HepG2 (cell line): ENCODE measurements at regions not wholly inside any gene's neighbourhood (a gene's known extent, or its start where the extent isn't known, plus 50 kb on each side); places are given as distances from the start of the nearest gene placed in this dataset.

Experiments
- ATAC-seq: fragments of 200-7000 bp; cut with Tn5 transposase; 3 replicates; pipeline ENCODE4 v1.9.1; 2020; ENCODE audit warnings: mild to moderate bottlenecking, moderate library complexity
- BruUV-seq: library from RNA; stranded (reverse); fragments of 400-500 nt; replicated peaks from 2 replicates; lab custom pipeline; 2021; lab: Mats Ljungman, UMichigan
- CTCF ChIA-PET: fragments of 300-600 bp; formaldehyde crosslinking; extraction: SDS; loops from one replicate; lab custom pipeline; 2021; ENCODE audit warnings: low total read pairs, inconsistent platforms, low intra/inter-chr PET ratio; lab: Yijun Ruan, JAX
- POLR2A ChIA-PET: fragments of 350-600 bp; sonication (Branson Sonifier 250); formaldehyde crosslinking; loops from one replicate; lab custom pipeline; 2020; ENCODE audit warnings: antibody characterized with exemption, inconsistent platforms; lab: Yijun Ruan, JAX
- DNase-seq: peaks from one replicate; pipeline ENCODE4 v3.0.0-alpha.2; 2015; ENCODE audit warnings: low spot score
- FAIRE-seq: peaks from 3 replicates; lab custom pipeline; 2011; peaks lifted over from hg19 to GRCh38; lab: Jason Lieb, UNC
- H2AFZ ChIP-seq: one replicate; pipeline ENCODE4 v1.6.1; 2011; ENCODE audit warnings: low read length, inconsistent platforms
- H3K27ac ChIP-seq: fragments of 300-600 bp; 3 replicates; pipeline ENCODE4 v1.8.0; 2011; ENCODE audit warnings: mixed run types, mild to moderate bottlenecking, mixed read lengths, low read length, inconsistent platforms; ENCODE audit not compliant: insufficient read depth; ENCODE audit errors: extremely low read length
- H3K27me3 ChIP-seq, 2 experiments: fragments of 200-600 bp in 1 of 2; 2 replicates in 1 of 2; 3 replicates in 1 of 2; pipeline versions ENCODE4 v1.6.0 to v1.8.0; 2011; ENCODE audit warnings: low read length in 2 of 2, mild to moderate bottlenecking in 2 of 2, moderate library complexity in 2 of 2, inconsistent platforms in 1 of 2; ENCODE audit not compliant: insufficient read depth in 2 of 2, control insufficient read depth in 1 of 2
- H3K36me3 ChIP-seq, 2 experiments: fragments of 200-600 bp in 1 of 2; replicated peaks in 1 of 2; 2 replicates in 1 of 2; 3 replicates in 1 of 2; pipeline versions ENCODE4 v1.5.1 to v1.8.0; 2011; ENCODE audit warnings: low read length in 2 of 2, inconsistent platforms in 1 of 2; ENCODE audit not compliant: insufficient read depth in 2 of 2, control insufficient read depth in 1 of 2
- H3K4me1 ChIP-seq: 2 replicates; pipeline ENCODE4 v1.5.1; 2012; ENCODE audit warnings: low read length, inconsistent platforms; ENCODE audit not compliant: insufficient read depth
- H3K4me2 ChIP-seq: 2 replicates; pipeline ENCODE4 v1.6.0; 2011; ENCODE audit warnings: low read depth, low read length, inconsistent platforms
- H3K4me3 ChIP-seq, 3 experiments: fragments of 200-600 bp in 1 of 3; sonication (generic), shearing (Covaris generic) in 1 of 3; replicated peaks in 1 of 3; 2 replicates each; pipeline ENCODE4 v1.5.1; 2011 to 2016; ENCODE audit warnings: low read length in 3 of 3, inconsistent platforms in 2 of 3, low read depth in 2 of 3, mild to moderate bottlenecking in 2 of 3, control low read depth in 1 of 3, mixed read lengths in 1 of 3; ENCODE audit not compliant: insufficient read depth in 1 of 3
- H3K79me2 ChIP-seq: one replicate; pipeline ENCODE4 v1.6.1; 2011; ENCODE audit warnings: low read length, inconsistent platforms; ENCODE audit not compliant: insufficient read depth
- H3K9ac ChIP-seq: 2 replicates; pipeline ENCODE4 v1.6.0; 2011; ENCODE audit warnings: mild to moderate bottlenecking, low read depth, low read length, inconsistent platforms; ENCODE audit not compliant: insufficient read depth
- H3K9me3 ChIP-seq: 2 replicates; pipeline ENCODE4 v1.5.1; 2012; ENCODE audit warnings: mild to moderate bottlenecking, low read length
- H4K20me1 ChIP-seq: 2 replicates; pipeline ENCODE4 v1.6.0; 2011; ENCODE audit warnings: inconsistent platforms, mild to moderate bottlenecking, low read length, moderate library complexity; ENCODE audit not compliant: insufficient read depth
- BRF2 ChIP-seq: sonication (generic); formaldehyde crosslinking; IDR thresholded peaks from 2 replicates; pipeline ENCODE4 v1.8.1; 2022; ENCODE audit warnings: mild to moderate bottlenecking, missing genetic modification reagents
- CSRNP1 ChIP-seq: sonication (generic); formaldehyde crosslinking; IDR thresholded peaks from 2 replicates; pipeline ENCODE4 v1.8.1; 2023; ENCODE audit warnings: mild to moderate bottlenecking, missing genetic modification reagents
- KLF13 ChIP-seq: sonication (generic); formaldehyde crosslinking; IDR thresholded peaks from 2 replicates; pipeline ENCODE4 v1.4.0; 2020; ENCODE audit warnings: mild to moderate bottlenecking, missing genetic modification reagents
- PTBP1 ChIP-seq: fragments of 200-400 bp; formaldehyde crosslinking; IDR thresholded peaks from 2 replicates; pipeline ENCODE4 v1.6.1; 2018; ENCODE audit warnings: low read length, low read depth; ENCODE audit not compliant: poor library complexity, severe bottlenecking
- SIX4 ChIP-seq: sonication (generic); formaldehyde crosslinking; IDR thresholded peaks from 2 replicates; pipeline ENCODE4 v1.4.0; 2020; ENCODE audit warnings: missing genetic modification reagents
- SRSF1 ChIP-seq: fragments of 200-400 bp; formaldehyde crosslinking; optimal IDR thresholded peaks from 2 replicates; pipeline ENCODE3; 2017; ENCODE audit warnings: mild to moderate bottlenecking, low read depth, low read length, moderate library complexity
- SUZ12 ChIP-seq: fragments of 150-350 bp; IDR thresholded peaks from 2 replicates; pipeline ENCODE4 v1.6.1; 2014; ENCODE audit warnings: low read depth, low read length
- TAF1 ChIP-seq: sonication (generic); formaldehyde crosslinking; IDR thresholded peaks from 2 replicates; pipeline ENCODE4 v1.4.0; 2020; ENCODE audit warnings: missing genetic modification reagents
- ZFP62 ChIP-seq: sonication (generic); formaldehyde crosslinking; IDR thresholded peaks from 2 replicates; pipeline ENCODE4 v1.4.0; 2020; ENCODE audit warnings: missing genetic modification reagents
- ZNF337 ChIP-seq: sonication (generic); formaldehyde crosslinking; IDR thresholded peaks from 2 replicates; pipeline ENCODE4 v1.5.1; 2020; ENCODE audit warnings: missing genetic modification reagents, low read depth, mild to moderate bottlenecking, borderline replicate concordance
- ZNF557 ChIP-seq: sonication (generic); formaldehyde crosslinking; IDR thresholded peaks from 2 replicates; pipeline ENCODE4 v1.4.0; 2020; ENCODE audit warnings: missing genetic modification reagents
- ZNF746 ChIP-seq: sonication (generic); formaldehyde crosslinking; IDR thresholded peaks from 2 replicates; pipeline ENCODE4 v1.8.0; 2022; ENCODE audit warnings: mild to moderate bottlenecking, missing genetic modification reagents
- ZNF800 ChIP-seq: sonication (generic); formaldehyde crosslinking; IDR thresholded peaks from 2 replicates; pipeline ENCODE4 v1.4.0; 2020; ENCODE audit warnings: missing genetic modification reagents
- ZSCAN29 ChIP-seq: sonication (generic); formaldehyde crosslinking; conservative IDR thresholded peaks from 2 replicates; pipeline ENCODE4 v1.4.0; 2020; ENCODE audit warnings: mild to moderate bottlenecking, missing genetic modification reagents
- WGBS: methylation state at CpG from one replicate; pipeline ENCODE4 v1.1.6; 2017; ENCODE audit warnings: low lambda C conversion rate; 5-methylcytosine and 5-hydroxymethylcytosine counted together
- in situ Hi-C: cut with HindIII; loops from 2 replicates; pipeline ENCODE4 v1.10.0; 2017; ENCODE audit warnings: low pct_unique_long_range_greater_than_20kb; ENCODE audit not compliant: extremely low pct_ligation_motif_present
- intact Hi-C: fragments of 100-400 bp; cut with micrococcal nuclease; formaldehyde crosslinking; loops from one replicate; pipeline ENCODE4 v1.10.0; 2022; ENCODE audit not compliant: unreplicated experiment
- TF ChIP-seq, protein P1 (sequence below): sonication (generic); formaldehyde crosslinking; IDR thresholded peaks from 2 replicates; pipeline ENCODE4 v1.5.0; 2020; ENCODE audit warnings: mild to moderate bottlenecking, missing genetic modification reagents
- TF ChIP-seq, protein P2 (sequence below): sonication (generic); formaldehyde crosslinking; IDR thresholded peaks from 2 replicates; pipeline ENCODE4 v1.8.0; 2022; ENCODE audit warnings: missing genetic modification reagents, mild to moderate bottlenecking, inconsistent platforms, borderline replicate concordance

DNA sequence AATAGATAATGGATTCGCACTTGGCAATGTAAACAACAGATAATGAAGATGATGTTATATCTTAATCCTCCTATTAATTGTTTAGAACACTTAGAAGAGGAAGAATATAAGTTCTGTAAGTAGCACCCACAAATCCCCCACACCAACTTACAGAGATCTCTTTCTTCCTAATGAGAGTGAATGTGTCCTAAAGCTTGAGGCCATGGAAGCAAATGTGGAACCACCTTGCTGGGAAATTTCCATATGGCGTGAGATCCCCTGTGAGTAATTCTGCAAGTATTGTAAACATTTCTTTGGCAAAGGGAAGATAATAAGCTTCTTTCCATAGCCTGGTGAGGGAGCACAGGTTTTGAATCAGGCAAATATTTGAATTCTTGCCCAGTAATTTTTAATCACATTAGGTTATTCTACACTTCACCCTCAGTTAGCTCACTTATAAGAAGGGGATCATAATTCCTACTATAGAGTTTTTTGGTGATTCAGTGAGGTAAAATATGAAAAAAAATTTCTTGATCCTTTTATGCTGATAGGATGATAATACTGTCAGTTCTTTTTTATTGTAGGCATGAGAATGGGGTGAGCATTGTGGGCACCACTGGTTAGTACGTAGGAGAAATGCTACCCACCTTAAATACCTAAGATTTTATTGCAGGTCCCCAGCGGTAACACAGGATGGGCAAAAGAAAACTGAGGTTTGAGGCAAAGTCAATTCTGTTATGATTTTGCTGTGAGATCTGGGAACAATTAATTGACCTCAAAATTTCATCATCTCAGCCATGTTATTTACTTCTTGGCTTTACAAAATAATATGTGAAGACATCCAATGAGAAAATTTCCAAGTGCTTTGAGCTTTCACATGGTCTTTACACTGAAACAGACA, 574.8 kb downstream of the PSAT1 start:
- ATAC-seq (no peak), FAIRE-seq (no peak), DNase-seq (no peak)
- 27% methylated on average over 4 of the region's 4 CpGs for WGBS
- Histone ChIP-seq H3K4me1 (no peaks in the 10 kb centered on the region), H3K4me3 (no peak overlapping the region), H3K79me2 (no peaks in the 10 kb centered on the region), H3K27ac (no peak overlapping the region), H3K36me3 (no peaks in the 10 kb centered on the region), H4K20me1 (no peaks in the 10 kb centered on the region), H3K4me2 (no peak overlapping the region), H3K9me3 (no peaks in the 10 kb centered on the region), H3K9ac (no peak overlapping the region), H3K27me3 (no peaks in the 10 kb centered on the region), H2AFZ (no peak overlapping the region)
- intact Hi-C loops (no loop called here), in situ Hi-C loops (no loop called here)
- ChIA-PET POLR2A (no interaction called here), CTCF (no interaction called here)
- BruUV-seq, result no TSS peak
- TF ChIP-seq ZNF746 (CRISPR knock-in tag) (no peak), ZFP62 (CRISPR knock-in tag) (no peak), ZSCAN29 (no peak), KLF13 (CRISPR knock-in tag) (no peak), SRSF1 (no peak), BRF2 (CRISPR knock-in tag) (no peak), PTBP1 (no peak), CSRNP1 (CRISPR knock-in tag) (no peak), ZNF800 (CRISPR knock-in tag) (no peak), SUZ12 (no peak), ZNF557 (CRISPR knock-in tag) (no peak), SIX4 (CRISPR knock-in tag) (no peak), TAF1 (CRISPR knock-in tag) (no peak), ZNF337 (CRISPR knock-in tag) (no peak)
- TF ChIP-seq, protein P1, sequence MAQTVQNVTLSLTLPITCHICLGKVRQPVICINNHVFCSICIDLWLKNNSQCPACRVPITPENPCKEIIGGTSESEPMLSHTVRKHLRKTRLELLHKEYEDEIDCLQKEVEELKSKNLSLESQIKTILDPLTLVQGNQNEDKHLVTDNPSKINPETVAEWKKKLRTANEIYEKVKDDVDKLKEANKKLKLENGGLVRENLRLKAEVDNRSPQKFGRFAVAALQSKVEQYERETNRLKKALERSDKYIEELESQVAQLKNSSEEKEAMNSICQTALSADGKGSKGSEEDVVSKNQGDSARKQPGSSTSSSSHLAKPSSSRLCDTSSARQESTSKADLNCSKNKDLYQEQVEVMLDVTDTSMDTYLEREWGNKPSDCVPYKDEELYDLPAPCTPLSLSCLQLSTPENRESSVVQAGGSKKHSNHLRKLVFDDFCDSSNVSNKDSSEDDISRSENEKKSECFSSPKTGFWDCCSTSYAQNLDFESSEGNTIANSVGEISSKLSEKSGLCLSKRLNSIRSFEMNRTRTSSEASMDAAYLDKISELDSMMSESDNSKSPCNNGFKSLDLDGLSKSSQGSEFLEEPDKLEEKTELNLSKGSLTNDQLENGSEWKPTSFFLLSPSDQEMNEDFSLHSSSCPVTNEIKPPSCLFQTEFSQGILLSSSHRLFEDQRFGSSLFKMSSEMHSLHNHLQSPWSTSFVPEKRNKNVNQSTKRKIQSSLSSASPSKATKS (CRISPR knock-in tag), result no peak
- TF ChIP-seq, protein P2, sequence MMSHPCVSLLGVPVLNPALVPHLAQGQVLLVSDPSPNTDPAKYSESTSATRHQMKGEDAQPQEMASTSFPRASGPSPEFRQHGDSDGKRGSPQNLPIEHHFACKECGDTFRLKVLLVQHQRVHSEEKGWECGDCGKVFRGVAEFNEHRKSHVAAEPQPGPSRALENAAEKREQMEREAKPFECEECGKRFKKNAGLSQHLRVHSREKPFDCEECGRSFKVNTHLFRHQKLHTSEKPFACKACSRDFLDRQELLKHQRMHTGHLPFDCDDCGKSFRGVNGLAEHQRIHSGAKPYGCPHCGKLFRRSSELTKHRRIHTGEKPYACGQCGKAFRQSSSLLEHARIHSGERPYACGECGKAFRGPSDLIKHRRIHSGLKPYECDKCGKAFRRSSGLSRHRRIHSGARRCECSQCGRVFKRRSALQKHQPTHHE (CRISPR knock-in tag), result no peak
